T-cell (primary cell): ENCODE measurements at regions not wholly inside any gene's neighbourhood (a gene's known extent, or its start where the extent isn't known, plus 50 kb on each side); places are given as distances from the start of the nearest gene placed in this dataset.

Experiments
- ATAC-seq, 4 experiments: fragments of 200-7000 bp in 3 of 4; fragments of 150-1000 bp in 1 of 4; cut with Tn5 transposase; replicated peaks in 1 of 4; 1 replicate in 3 of 4; 2 replicates in 1 of 4; pipeline ENCODE4 v1.10.0; 2021; ENCODE audit warnings: moderate library complexity in 3 of 4, mild to moderate bottlenecking in 2 of 4, moderate number of reproducible peaks in 1 of 4
- CTCF ChIA-PET, 2 donors: fragments of 300-600 bp; sonication (Branson Sonifier 250); formaldehyde crosslinking; loops; one replicate each; lab custom pipeline; 2022; ENCODE audit warnings: antibody characterized with exemption in 2 of 2; lab: Charles Lee
- POLR2A ChIA-PET, 2 donors: fragments of 300-600 bp; sonication (Branson Sonifier 250); formaldehyde crosslinking; loops; one replicate each; lab custom pipeline; 2022; ENCODE audit warnings: antibody characterized with exemption in 2 of 2; lab: Charles Lee
- DNase-seq, 35 experiments: peaks; one replicate each; pipeline versions ENCODE4 v3.0.0 to v3.0.0-alpha.2; 2013 to 2023
- H3K27ac ChIP-seq: one replicate; pipeline ENCODE4 v1.5.1; 2013; ENCODE audit warnings: low read length
- H3K27me3 ChIP-seq, 2 experiments: replicated peaks in 1 of 2; 1 replicate in 1 of 2; 2 replicates in 1 of 2; pipeline versions ENCODE4 v1.6.1 to v1.7.0; 2013; ENCODE audit warnings: low read length in 1 of 2, mixed read lengths in 1 of 2; ENCODE audit not compliant: control insufficient read depth in 2 of 2, insufficient read depth in 2 of 2; ENCODE audit errors: extremely low read depth in 1 of 2
- H3K36me3 ChIP-seq, 2 donors: 1 replicate in 1 of 2; 2 replicates in 1 of 2; pipeline versions ENCODE4 v1.6.1 to v1.7.0; 2013; ENCODE audit warnings: low read length in 1 of 2; ENCODE audit not compliant: control insufficient read depth in 2 of 2, insufficient read depth in 1 of 2; ENCODE audit errors: extremely low read depth in 1 of 2
- H3K4me1 ChIP-seq, 2 experiments: 1 replicate in 1 of 2; 2 replicates in 1 of 2; pipeline versions ENCODE4 v1.6.1 to v1.7.0; 2013; ENCODE audit warnings: low read length in 2 of 2, mixed read lengths in 1 of 2; ENCODE audit not compliant: insufficient read depth in 2 of 2, control insufficient read depth in 1 of 2; ENCODE audit errors: extremely low read depth in 1 of 2
- H3K4me3 ChIP-seq, 2 donors: 1 replicate in 1 of 2; 2 replicates in 1 of 2; pipeline versions ENCODE4 v1.5.1 to v1.7.0; 2013; ENCODE audit warnings: mild to moderate bottlenecking in 2 of 2, low read length in 1 of 2, moderate library complexity in 1 of 2; ENCODE audit not compliant: control insufficient read depth in 1 of 2; ENCODE audit errors: extremely low read depth in 1 of 2
- H3K9me3 ChIP-seq: 2 replicates; pipeline ENCODE4 v1.7.0; 2013
- H3K27ac Mint-ChIP-seq, 2 donors: one replicate each; pipeline ENCODE4 v1.8.0; 2020 to 2021; ENCODE audit warnings: mild to moderate bottlenecking in 2 of 2, mixed read lengths in 2 of 2
- H3K27me3 Mint-ChIP-seq, 2 donors: one replicate each; pipeline ENCODE4 v1.8.0; 2021 to 2022; ENCODE audit warnings: mixed read lengths in 2 of 2
- H3K36me3 Mint-ChIP-seq: one replicate; pipeline ENCODE4 v1.8.0; 2021; ENCODE audit warnings: mixed read lengths
- H3K4me1 Mint-ChIP-seq, 3 donors: one replicate each; pipeline ENCODE4 v1.8.0; 2020 to 2022; ENCODE audit warnings: mixed read lengths in 3 of 3, mild to moderate bottlenecking in 1 of 3
- H3K4me3 Mint-ChIP-seq, 3 donors: one replicate each; pipeline ENCODE4 v1.8.0; 2020 to 2022; ENCODE audit warnings: mild to moderate bottlenecking in 3 of 3, mixed read lengths in 3 of 3, moderate library complexity in 3 of 3
- H3K9me3 Mint-ChIP-seq, 3 donors: one replicate each; pipeline ENCODE4 v1.8.0; 2020 to 2022; ENCODE audit warnings: mixed read lengths in 3 of 3
- WGBS: methylation state at CpG from one replicate; pipeline ENCODE4 v1.1.5; 2013; ENCODE audit warnings: missing lambda C conversion rate; ENCODE audit not compliant: insufficient coverage; 5-methylcytosine and 5-hydroxymethylcytosine counted together

- Mint-ChIP-seq H3K27ac (no peak overlapping the region), H3K36me3 (no peaks in the 10 kb centered on the region)
Observed at GRCh38 chr1:95311014-95311413, 77.0 kb downstream of the RWDD3 start.

GRCh38 chr1:95311762-95312161, 77.8 kb downstream of the RWDD3 start:
- no peak overlapping the region for H3K27ac Mint-ChIP-seq
- WGBS = no CpG with 5 or more reads among the region's 2 CpGs

More at GRCh38 chr1:95311014-95311413, 77.0 kb downstream of the RWDD3 start:
- ATAC-seq = no peak
- peaks cover 15 to 21% of the 10 kb centered on the region in 2 donors for H3K27me3 Mint-ChIP-seq
- WGBS = 86% methylated on average over 4 of the region's 7 CpGs
- H3K4me3 Mint-ChIP-seq = no peak overlapping the region
- Histone ChIP-seq H3K4me3 (no peak overlapping the region), H3K27me3 (no peaks in the 10 kb centered on the region), H3K27ac (no peak overlapping the region), H3K4me1 (no peaks in the 10 kb centered on the region), H3K36me3 (no peaks in the 10 kb centered on the region), H3K9me3 (no peaks in the 10 kb centered on the region)
- DNase-seq = no peak
- no peaks in the 10 kb centered on the region for H3K4me1 Mint-ChIP-seq
- ChIA-PET CTCF (no interaction called here), POLR2A (no interaction called here)
- H3K9me3 Mint-ChIP-seq = no peaks in the 10 kb centered on the region

GRCh38 chr1:95312181-95312580, 78.2 kb downstream of the RWDD3 start:
- WGBS = no CpG with 5 or more reads among the region's 2 CpGs
- Mint-ChIP-seq H3K9me3 (peaks cover 0 to 3% (median 0%) of the 10 kb centered on the region in 3 donors), H3K27ac (no peak overlapping the region), H3K4me1 (no peaks in the 10 kb centered on the region), H3K36me3 (no peaks in the 10 kb centered on the region), H3K4me3 (no peak overlapping the region), H3K27me3 (peaks cover 11 to 19% of the 10 kb centered on the region in 2 donors)
- POLR2A ChIA-PET = no interaction called here
- no peaks in the 10 kb centered on the region for H3K27me3 ChIP-seq
- H3K36me3 ChIP-seq = no peaks in the 10 kb centered on the region
- no peak overlapping the region for H3K4me3 ChIP-seq
- H3K27ac ChIP-seq = no peak overlapping the region
- no peaks in the 10 kb centered on the region for H3K9me3 ChIP-seq
- no peaks in the 10 kb centered on the region for H3K4me1 ChIP-seq
- no peak for DNase-seq
- ATAC-seq = no peak
- CTCF ChIA-PET = no interaction called here

More at GRCh38 chr1:95311762-95312161, 77.8 kb downstream of the RWDD3 start:
- POLR2A ChIA-PET = no interaction called here
- no peak overlapping the region for H3K27ac ChIP-seq
- no peaks in the 10 kb centered on the region for H3K27me3 ChIP-seq
- H3K9me3 ChIP-seq = no peaks in the 10 kb centered on the region
- ATAC-seq (no peak), DNase-seq (no peak)
- H3K4me3 ChIP-seq = no peak overlapping the region
- H3K36me3 ChIP-seq = no peaks in the 10 kb centered on the region
- Mint-ChIP-seq H3K4me1 (no peaks in the 10 kb centered on the region), H3K27me3 (peaks cover 15 to 21% of the 10 kb centered on the region in 2 donors), H3K9me3 (peaks cover 0 to 2% (median 0%) of the 10 kb centered on the region in 3 donors), H3K4me3 (no peak overlapping the region), H3K36me3 (no peaks in the 10 kb centered on the region)
- CTCF ChIA-PET = no interaction called here
- H3K4me1 ChIP-seq = no peaks in the 10 kb centered on the region

- POLR2A ChIA-PET = no interaction called here
- CTCF ChIA-PET = no interaction called here
Observed at GRCh38 chr1:95313527-95313926, 79.5 kb downstream of the RWDD3 start.

GRCh38 chr1:95321531-95321930, 87.5 kb downstream of the RWDD3 start:
- no peaks in the 10 kb centered on the region for H3K4me1 Mint-ChIP-seq
- H3K4me1 ChIP-seq = no peaks in the 10 kb centered on the region
- no peak for ATAC-seq
- no peaks in the 10 kb centered on the region for H3K36me3 Mint-ChIP-seq
- no peak for DNase-seq
- ChIA-PET POLR2A (no interaction called here), CTCF (no interaction called here)
- peaks cover 0 to 29% of the 10 kb centered on the region in 2 donors for H3K27me3 Mint-ChIP-seq
- H3K27ac ChIP-seq = no peak overlapping the region
- no peaks in the 10 kb centered on the region for H3K27me3 ChIP-seq
- no peaks in the 10 kb centered on the region for H3K36me3 ChIP-seq
- no peak overlapping the region for H3K27ac Mint-ChIP-seq
- no peaks in the 10 kb centered on the region for H3K9me3 ChIP-seq
- H3K9me3 Mint-ChIP-seq = peaks cover 0 to 3% (median 0%) of the 10 kb centered on the region in 3 donors
- WGBS = no CpG with 5 or more reads among the region's 3 CpGs
- H3K4me3 ChIP-seq = no peak overlapping the region
- no peak overlapping the region for H3K4me3 Mint-ChIP-seq

More at GRCh38 chr1:95313527-95313926, 79.5 kb downstream of the RWDD3 start:
- peaks cover 0 to 6% of the 10 kb centered on the region in 2 donors for H3K27me3 Mint-ChIP-seq
- no peaks in the 10 kb centered on the region for H3K9me3 ChIP-seq
- H3K4me1 Mint-ChIP-seq = no peaks in the 10 kb centered on the region
- no peak overlapping the region for H3K27ac ChIP-seq
- H3K27ac Mint-ChIP-seq = no peak overlapping the region
- no peaks in the 10 kb centered on the region for H3K4me1 ChIP-seq
- WGBS = no CpG with 5 or more reads among the region's 3 CpGs
- ATAC-seq = no peak
- no peak for DNase-seq
- no peak overlapping the region for H3K4me3 ChIP-seq
- H3K27me3 ChIP-seq = no peaks in the 10 kb centered on the region
- H3K4me3 Mint-ChIP-seq = no peak overlapping the region
- H3K36me3 Mint-ChIP-seq = no peaks in the 10 kb centered on the region
- H3K36me3 ChIP-seq = no peaks in the 10 kb centered on the region
- peaks cover 0 to 3% (median 0%) of the 10 kb centered on the region in 3 donors for H3K9me3 Mint-ChIP-seq

GRCh38 chr1:95323123-95323522, 89.1 kb downstream of the RWDD3 start:
- WGBS = no CpG with 5 or more reads among the region's 1 CpG
- CTCF ChIA-PET = no interaction called here

GRCh38 chr1:95325349-95325748, 91.3 kb downstream of the RWDD3 start:
- H3K4me3 ChIP-seq = no peak overlapping the region
- DNase-seq = no peak
- Mint-ChIP-seq H3K4me1 (no peaks in the 10 kb centered on the region), H3K36me3 (no peaks in the 10 kb centered on the region), H3K27ac (no peak overlapping the region), H3K4me3 (no peak overlapping the region), H3K9me3 (no peaks in the 10 kb centered on the region), H3K27me3 (peaks cover 0 to 27% of the 10 kb centered on the region in 2 donors)
- ATAC-seq = no peak
- H3K27me3 ChIP-seq = no peaks in the 10 kb centered on the region
- POLR2A ChIA-PET = no interaction called here
- no peaks in the 10 kb centered on the region for H3K9me3 ChIP-seq
- H3K4me1 ChIP-seq = no peaks in the 10 kb centered on the region
- H3K36me3 ChIP-seq = no peaks in the 10 kb centered on the region
- CTCF ChIA-PET = interaction anchor here in 1 of 2 donors (0.9 kb wide), 1 partner anchor 9 kb away, joined by 3 read pairs; no protein-coding TSS in a partner anchor
- WGBS = no CpG with 5 or more reads among the region's 4 CpGs
- H3K27ac ChIP-seq = no peak overlapping the region

More at GRCh38 chr1:95323123-95323522, 89.1 kb downstream of the RWDD3 start:
- Histone ChIP-seq H3K4me1 (no peaks in the 10 kb centered on the region), H3K4me3 (no peak overlapping the region), H3K36me3 (no peaks in the 10 kb centered on the region), H3K27ac (no peak overlapping the region), H3K27me3 (no peaks in the 10 kb centered on the region), H3K9me3 (no peaks in the 10 kb centered on the region)
- Mint-ChIP-seq H3K4me1 (no peaks in the 10 kb centered on the region), H3K4me3 (no peak overlapping the region), H3K36me3 (no peaks in the 10 kb centered on the region), H3K27me3 (peaks cover 0 to 29% of the 10 kb centered on the region in 2 donors), H3K9me3 (no peaks in the 10 kb centered on the region), H3K27ac (no peak overlapping the region)
- POLR2A ChIA-PET = no interaction called here
- ATAC-seq (no peak), DNase-seq (no peak)
